ENCODE measurements at regions not wholly inside any gene's neighbourhood (a gene's known extent, or its start where the extent isn't known, plus 50 kb on each side); places are given as distances from the start of the nearest gene placed in this dataset.

DNA sequence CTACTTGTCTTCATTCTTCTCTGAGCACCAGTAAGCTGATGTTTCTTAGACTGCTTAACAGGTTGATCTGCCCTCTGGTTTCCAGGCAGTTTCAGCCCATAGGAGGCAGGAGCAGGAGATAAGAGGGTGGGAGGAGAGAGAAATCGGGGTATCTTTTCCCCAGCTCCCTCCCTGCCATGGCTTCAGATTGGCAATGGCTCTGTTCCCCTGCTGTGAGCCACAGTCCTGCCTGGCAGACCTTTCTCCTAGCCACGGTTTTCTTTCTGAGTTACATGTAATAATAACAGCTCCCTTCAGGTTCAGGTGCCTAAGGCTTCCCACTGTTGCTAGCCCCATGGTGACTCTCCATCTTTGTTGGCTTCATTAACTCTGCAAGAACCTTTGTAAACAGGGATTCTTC lies 115.3 kb downstream of the CD83 start:
- TF ChIP-seq, protein P1, sequence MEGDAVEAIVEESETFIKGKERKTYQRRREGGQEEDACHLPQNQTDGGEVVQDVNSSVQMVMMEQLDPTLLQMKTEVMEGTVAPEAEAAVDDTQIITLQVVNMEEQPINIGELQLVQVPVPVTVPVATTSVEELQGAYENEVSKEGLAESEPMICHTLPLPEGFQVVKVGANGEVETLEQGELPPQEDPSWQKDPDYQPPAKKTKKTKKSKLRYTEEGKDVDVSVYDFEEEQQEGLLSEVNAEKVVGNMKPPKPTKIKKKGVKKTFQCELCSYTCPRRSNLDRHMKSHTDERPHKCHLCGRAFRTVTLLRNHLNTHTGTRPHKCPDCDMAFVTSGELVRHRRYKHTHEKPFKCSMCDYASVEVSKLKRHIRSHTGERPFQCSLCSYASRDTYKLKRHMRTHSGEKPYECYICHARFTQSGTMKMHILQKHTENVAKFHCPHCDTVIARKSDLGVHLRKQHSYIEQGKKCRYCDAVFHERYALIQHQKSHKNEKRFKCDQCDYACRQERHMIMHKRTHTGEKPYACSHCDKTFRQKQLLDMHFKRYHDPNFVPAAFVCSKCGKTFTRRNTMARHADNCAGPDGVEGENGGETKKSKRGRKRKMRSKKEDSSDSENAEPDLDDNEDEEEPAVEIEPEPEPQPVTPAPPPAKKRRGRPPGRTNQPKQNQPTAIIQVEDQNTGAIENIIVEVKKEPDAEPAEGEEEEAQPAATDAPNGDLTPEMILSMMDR (conservative IDR thresholded peaks at IDR 0.05 in 1 of 2, IDR thresholded peaks at IDR 0.05 in 1 of 2; ENCODE audit: low read depth in 1 of 2, low read length in 2 of 2): no peak
- no peak for TF ChIP-seq EZH2 (IDR thresholded peaks at IDR 0.05; ENCODE audit: low read length, missing control alignments)
